OCI-LY7 (cell line): ENCODE measurements at regions not wholly inside any gene's neighbourhood (a gene's known extent, or its start where the extent isn't known, plus 50 kb on each side); places are given as distances from the start of the nearest gene placed in this dataset.

Experiments
- CTCF ChIP-seq: fragments of 200-600 bp; sonication (generic); conservative IDR thresholded peaks from 2 replicates; pipeline ENCODE4 v1.5.1; 2014; ENCODE audit warnings: mild to moderate bottlenecking, antibody characterized with exemption, low read length, moderate library complexity, mixed read lengths
- EZH2phosphoT487 ChIP-seq: fragments of 200-600 bp; sonication (generic); IDR thresholded peaks from 2 replicates; pipeline ENCODE4 v1.6.1; 2018; ENCODE audit warnings: low read depth, borderline replicate concordance, mild to moderate bottlenecking, mixed run types, antibody characterized with exemption, low read length, moderate library complexity, mixed read lengths

- no peak for TF ChIP-seq CTCF
- TF ChIP-seq EZH2phosphoT487, result no peak
Measured at GRCh38 chr15:81863162-81863561, 182.7 kb downstream of the MEX3B start.
